Adrenal gland (tissue), 9 donors: ENCODE measurements at regions not wholly inside any gene's neighbourhood (a gene's known extent, or its start where the extent isn't known, plus 50 kb on each side); places are given as distances from the start of the nearest gene placed in this dataset.

Experiments used
- DNase-seq, 7 donors: peaks; one replicate each; pipeline ENCODE4 v3.0.0-alpha.2; 2019 to 2020
- H3K27ac ChIP-seq, 5 donors: fragments of 200-600 bp; sonication (generic) in 4 of 5; 1 replicate in 3 of 5; 2 replicates in 2 of 5; pipeline versions ENCODE4 v1.5.1 to v1.8.0; 2016 to 2020; ENCODE audit warnings: mild to moderate bottlenecking in 1 of 5
- H3K27me3 ChIP-seq: fragments of 200-600 bp; 2 replicates; pipeline ENCODE4 v1.8.0; 2021
- H3K36me3 ChIP-seq, 2 donors: fragments of 200-600 bp; replicated peaks in 1 of 2; 1 replicate in 1 of 2; 2 replicates in 1 of 2; pipeline versions ENCODE4 v1.5.1 to v1.8.0; 2018 to 2022
- H3K4me1 ChIP-seq, 2 donors: fragments of 200-600 bp; replicated peaks in 1 of 2; 1 replicate in 1 of 2; 2 replicates in 1 of 2; pipeline versions ENCODE4 v1.5.1 to v1.8.0; 2018 to 2021
- H3K4me3 ChIP-seq, 4 donors: fragments of 200-600 bp; sonication (generic) in 3 of 4; one replicate each; pipeline ENCODE4 v1.5.1; 2016 to 2018
- H3K9me3 ChIP-seq, 3 donors: fragments of 200-600 bp; sonication (generic) in 1 of 3; replicated peaks in 1 of 3; 1 replicate in 2 of 3; 2 replicates in 1 of 3; pipeline versions ENCODE4 v1.5.1 to v1.8.0; 2016 to 2021
- CTCF ChIP-seq, 6 experiments: fragments of 450-650 bp in 4 of 6; fragments of 200-600 bp in 2 of 6; sonication (generic) in 1 of 6; IDR thresholded peaks; 1 replicate in 5 of 6; 2 replicates in 1 of 6; pipeline versions ENCODE4 v1.5.1 to v1.8.0; 2016 to 2021; ENCODE audit warnings: antibody characterized with exemption in 6 of 6, mild to moderate bottlenecking in 2 of 6, moderate library complexity in 1 of 6
- POLR2A ChIP-seq, 2 donors: fragments of 450-650 bp; IDR thresholded peaks; one replicate each; pipeline ENCODE4 v1.6.1; 2017; ENCODE audit warnings: antibody characterized with exemption in 2 of 2, mild to moderate bottlenecking in 2 of 2, moderate library complexity in 1 of 2
- WGBS, 4 donors: extraction: QIAGEN DNeasy Blood & Tissue Kit in 2 of 4; methylation state at CpG; one replicate each; pipeline versions ENCODE4 v1.1.5 to v1.1.7; 2013 to 2017; 5-methylcytosine and 5-hydroxymethylcytosine counted together
- intact Hi-C, 2 donors: fragments of 100-400 bp; cut with DNase I; formaldehyde crosslinking; loops; one replicate each; pipeline versions ENCODE4 v1.14.1 to v1.15.0; 2022 to 2023
- donor health status: healthy with polysubstance abuse.
- donor health status: Bipolar disorder and iron deficiency.
- donor health status: DM: yes; HTN: yes; CAD: no.
- donor health status: DM: no; HTN: no; CAD: no.
- donor health status: DM: no; HTN: no; CAD: no.

DNA sequence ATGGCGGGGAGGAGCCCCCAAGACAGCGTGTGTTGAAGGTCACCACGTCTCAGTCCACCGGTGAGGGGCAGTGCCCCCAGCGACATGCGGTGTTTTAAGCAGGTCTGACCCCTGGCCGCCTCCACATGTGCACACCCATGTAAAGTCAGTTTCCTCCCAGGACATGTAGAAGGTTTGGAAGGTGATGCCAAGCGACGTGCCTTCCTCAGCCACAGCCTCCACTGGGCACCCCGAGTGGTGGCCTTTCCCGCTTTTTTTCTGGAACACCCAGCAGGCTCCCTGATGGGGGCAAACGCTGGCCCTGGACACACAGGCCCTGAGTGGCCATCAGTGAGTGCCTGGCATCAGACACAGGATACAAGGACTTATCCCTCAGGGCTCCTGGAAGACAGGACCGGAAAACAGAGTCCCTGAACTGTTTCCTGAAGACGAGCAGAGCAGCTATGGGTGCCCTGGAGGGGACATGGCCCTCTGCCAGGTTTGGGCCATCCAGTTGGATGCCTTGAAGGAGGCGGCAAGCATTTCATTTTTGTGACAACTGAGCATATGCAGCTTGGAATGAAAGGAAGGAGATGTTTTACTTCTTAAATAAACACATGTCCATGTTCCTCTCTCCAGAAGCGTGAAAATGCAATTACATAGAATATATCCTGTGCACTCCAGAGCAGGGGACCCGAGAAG lies 275.8 kb upstream of the IRX2 start:
- intact Hi-C loops = no loop called here
- Histone ChIP-seq H3K4me1 (no peaks in the 10 kb centered on the region), H3K27me3 (no peaks in the 10 kb centered on the region), H3K4me3 (no peak overlapping the region), H3K9me3 (no peaks in the 10 kb centered on the region), H3K27ac (no peak overlapping the region), H3K36me3 (no peaks in the 10 kb centered on the region)
- TF ChIP-seq CTCF (IDR thresholded peaks at IDR 0.05) (no peak), POLR2A (IDR thresholded peaks at IDR 0.05) (no peak)
- 74 to 78% (median 75%) methylated on average over 9 to 17 of the region's 17 CpGs for WGBS, 4 donors
- DNase-seq = peak in 1 of 7 donors; percentile 24

DNA sequence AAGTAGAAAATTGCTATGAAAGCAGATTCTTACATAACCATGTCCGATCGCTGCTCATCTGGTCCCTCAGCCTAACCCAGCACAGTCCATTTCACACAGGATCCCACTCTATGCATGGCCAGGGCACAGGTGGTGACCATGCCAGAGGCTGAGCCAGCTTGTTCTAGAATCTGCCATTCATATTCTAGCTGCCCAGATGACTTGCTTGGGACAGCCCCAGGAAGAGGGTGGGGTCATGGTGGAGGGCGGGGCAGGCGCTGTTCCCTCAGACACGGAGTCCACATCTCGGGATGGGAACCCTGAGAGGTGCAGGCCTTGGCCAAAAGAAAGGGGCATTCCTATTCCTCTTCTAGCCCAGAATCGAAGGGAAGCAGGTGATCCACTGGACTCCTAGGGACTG lies 275.2 kb upstream of the IRX2 start:
- no peak for DNase-seq
- no peaks in the 10 kb centered on the region for H3K9me3 ChIP-seq
- no peak for TF ChIP-seq CTCF (IDR thresholded peaks at IDR 0.05)
- TF ChIP-seq POLR2A (IDR thresholded peaks at IDR 0.05) = no peak
- H3K27ac ChIP-seq = no peak overlapping the region
- intact Hi-C loops = no loop called here
- no peaks in the 10 kb centered on the region for H3K36me3 ChIP-seq
- WGBS, 4 donors = 78 to 95% (median 90%) methylated on average over 4 to 7 of the region's 7 CpGs
- no peaks in the 10 kb centered on the region for H3K4me1 ChIP-seq
- no peak overlapping the region for H3K4me3 ChIP-seq
- H3K27me3 ChIP-seq = no peaks in the 10 kb centered on the region

DNA sequence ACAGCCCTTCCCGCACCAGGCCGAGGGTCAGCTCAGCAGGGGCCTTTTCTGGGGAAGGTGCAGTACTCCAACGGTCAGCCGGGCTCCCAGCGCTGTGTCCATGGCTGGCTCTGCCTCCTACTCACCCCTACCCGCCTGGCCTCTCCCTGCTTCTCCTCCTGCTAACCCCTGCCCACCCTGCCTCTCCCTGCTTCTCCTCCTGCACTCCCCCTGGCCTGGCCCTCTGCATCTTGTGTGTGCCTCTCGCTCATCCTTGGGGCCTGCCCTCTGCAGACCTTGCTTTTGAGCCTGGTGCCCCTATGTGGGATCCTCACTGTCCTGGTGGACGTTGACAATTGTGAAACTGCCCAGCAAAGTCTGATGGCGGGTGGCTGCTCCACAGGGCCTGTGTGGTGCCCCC lies 274.6 kb upstream of the IRX2 start:
- Histone ChIP-seq H3K4me1 (no peaks in the 10 kb centered on the region), H3K36me3 (no peaks in the 10 kb centered on the region), H3K4me3 (no peak overlapping the region), H3K27me3 (no peaks in the 10 kb centered on the region), H3K9me3 (no peaks in the 10 kb centered on the region), H3K27ac (no peak overlapping the region)
- peak in 1 of 7 donors; percentile 37 for DNase-seq
- TF ChIP-seq CTCF (IDR thresholded peaks at IDR 0.05) = no peak
- no peak for TF ChIP-seq POLR2A (IDR thresholded peaks at IDR 0.05)
- WGBS, 4 donors = 62 to 74% (median 65%) methylated on average over 8 to 9 of the region's 9 CpGs
- intact Hi-C loops = no loop called here

- Histone ChIP-seq H3K4me1 (no peaks in the 10 kb centered on the region), H3K27me3 (no peaks in the 10 kb centered on the region), H3K4me3 (no peak overlapping the region), H3K27ac (no peak overlapping the region), H3K9me3 (no peaks in the 10 kb centered on the region), H3K36me3 (no peaks in the 10 kb centered on the region)
- intact Hi-C loops = no loop called here
- TF ChIP-seq CTCF (IDR thresholded peaks at IDR 0.05) (no peak), POLR2A (IDR thresholded peaks at IDR 0.05) (no peak)
- WGBS, 4 donors = 79 to 83% (median 81%) methylated on average over 11 of the region's 11 CpGs
- peak in 1 of 7 donors; percentile 9 for DNase-seq
Measured at GRCh38 chr5:3025392-3025791, 273.9 kb upstream of the IRX2 start.
